ENCODE measurements at regions not wholly inside any gene's neighbourhood (a gene's known extent, or its start where the extent isn't known, plus 50 kb on each side); places are given as distances from the start of the nearest gene placed in this dataset.

GRCh38 chr5:38790268-38790667 lies 55.5 kb upstream of the OSMR start:
- Histone ChIP-seq H3K36me3 (ENCODE audit: control insufficient read depth in 2 of 4, insufficient read depth in 4 of 4, low read length in 3 of 4) (no peaks in the 10 kb centered on the region), H3K9me3 (ENCODE audit: insufficient read depth in 2 of 2, low read depth in 1 of 2, low read length in 1 of 2) (peaks cover 4 to 7% of the 10 kb centered on the region in 2 experiments; a peak in 2 of 4 replicates), H2AFZ (ENCODE audit: low read length) (no peak overlapping the region), H2BK20ac (ENCODE audit: low read length) (no peak overlapping the region), H3K4me3 (ENCODE audit: extremely low read depth in 1 of 4, insufficient read depth in 2 of 4, low read depth in 3 of 4, low read length in 4 of 4) (no peak overlapping the region), H3K18ac (ENCODE audit: extremely low read depth, low read length) (no peak overlapping the region), H4K8ac (ENCODE audit: extremely low read depth, insufficient read depth, low read length) (no peak overlapping the region), H3K4me2 (ENCODE audit: insufficient read depth in 1 of 2, low read depth in 2 of 2, low read length in 2 of 2) (no peak overlapping the region), H3K27ac (ENCODE audit: low read depth, low read length) (no peak overlapping the region), H3K23me2 (ENCODE audit: low read depth, low read length) (no peaks in the 10 kb centered on the region), H4K5ac (ENCODE audit: insufficient read length, low read depth, low read length) (no peak overlapping the region), H4K91ac (replicated peaks; ENCODE audit: insufficient read length, low read length) (no peak overlapping the region), H3K14ac (ENCODE audit: insufficient read length) (no peak overlapping the region), H3K27me3 (replicated peaks in 1 of 4; ENCODE audit: control insufficient read depth in 3 of 4, extremely low read depth in 1 of 4, insufficient read depth in 3 of 4, low read length in 3 of 4) (no peaks in the 10 kb centered on the region), H2BK120ac (replicated peaks; ENCODE audit: low read depth, low read length) (no peak overlapping the region), H3K4me1 (replicated peaks in 1 of 4; ENCODE audit: control insufficient read depth in 3 of 4, insufficient read depth in 4 of 4, low read length in 3 of 4) (no peaks in the 10 kb centered on the region), H3K23ac (ENCODE audit: insufficient read length) (no peak overlapping the region), H2AK5ac (ENCODE audit: low read depth, low read length) (no peak overlapping the region), H3K79me1 (ENCODE audit: low read depth, low read length) (no peaks in the 10 kb centered on the region), H2BK5ac (ENCODE audit: low read depth, low read length) (no peak overlapping the region), H2BK15ac (ENCODE audit: low read length) (no peak overlapping the region), H3K56ac (replicated peaks; ENCODE audit: insufficient read length, low read depth, low read length) (no peak overlapping the region), H3K4ac (replicated peaks; ENCODE audit: insufficient read length, low read depth, low read length) (no peak overlapping the region), H2BK12ac (ENCODE audit: low read depth, low read length) (no peak overlapping the region), H4K20me1 (replicated peaks in 1 of 2; ENCODE audit: control insufficient read depth in 1 of 2, insufficient read depth in 2 of 2, low read length in 2 of 2) (no peaks in the 10 kb centered on the region), H3K79me2 (ENCODE audit: control insufficient read depth in 1 of 2, insufficient read depth in 2 of 2, low read length in 2 of 2) (no peaks in the 10 kb centered on the region), H3K9ac (replicated peaks in 1 of 4; ENCODE audit: extremely low read depth in 1 of 4, low read depth in 3 of 4, low read length in 3 of 4) (no peak overlapping the region)
- 88% methylated on average over 1 of the region's 1 CpG; no CpG with 5 or more reads in 1 of the 2 experiments for WGBS, 2 experiments (ENCODE audit: extremely low coverage in 1 of 2, insufficient coverage in 1 of 2, insufficient read length in 1 of 2, insufficient replicate concordance in 2 of 2, low coverage in 1 of 2, low lambda C conversion rate in 2 of 2, missing lambda C conversion rate in 1 of 2)
- FAIRE-seq (no peak), DNase-seq (ENCODE audit: low read depth in 1 of 2, low spot score in 2 of 2) (no peak)
- CTCF ChIA-PET (ENCODE audit: partially characterized antibody) = no interaction called here
- POLR2A ChIA-PET (ENCODE audit: partially characterized antibody) = no interaction called here
- TF ChIP-seq EP300 (IDR thresholded peaks at IDR 0.05; ENCODE audit: borderline replicate concordance in 1 of 2, low read depth in 2 of 2, low read length in 2 of 2) (no peak), SP1 (IDR thresholded peaks at IDR 0.05; ENCODE audit: low read depth, low read length) (no peak), ZNF274 (IDR thresholded peaks at IDR 0.05; ENCODE audit: borderline replicate concordance, extremely low read depth, low read length) (no peak), RFX5 (IDR thresholded peaks at IDR 0.05; ENCODE audit: borderline replicate concordance, low read depth, low read length) (no peak), SP2 (IDR thresholded peaks at IDR 0.05; ENCODE audit: low read length) (no peak), BCL11A (IDR thresholded peaks at IDR 0.05; ENCODE audit: low read depth in 2 of 2, low read length in 2 of 2) (no peak), GTF2F1 (IDR thresholded peaks at IDR 0.05; ENCODE audit: borderline replicate concordance, low read depth, low read length) (no peak), YY1 (IDR thresholded peaks at IDR 0.05; ENCODE audit: low read depth, low read length) (no peak), CHD2 (IDR thresholded peaks at IDR 0.05; ENCODE audit: low read length) (no peak), CREB1 (IDR thresholded peaks at IDR 0.05) (no peak), MAFK (IDR thresholded peaks at IDR 0.05; ENCODE audit: low read depth, low read length) (no peak), KDM1A (IDR thresholded peaks at IDR 0.05; ENCODE audit: borderline replicate concordance, low read length) (no peak), POU5F1 (IDR thresholded peaks at IDR 0.05; ENCODE audit: low read depth, low read length) (no peak), JUN (IDR thresholded peaks at IDR 0.05; ENCODE audit: low read depth, low read length) (no peak), USF2 (IDR thresholded peaks at IDR 0.05; ENCODE audit: low read length) (no peak)

Data from H1 (cell line).